AG04450 (cell line): ENCODE measurements at regions not wholly inside any gene's neighbourhood (a gene's known extent, or its start where the extent isn't known, plus 50 kb on each side); places are given as distances from the start of the nearest gene placed in this dataset.

ENCODE experiments used
- CTCF ChIA-PET: fragments of 300-600, 350-600 bp; formaldehyde crosslinking; extraction: SDS; loops from one replicate; lab custom pipeline; 2022; ENCODE audit warnings: antibody characterized with exemption, inconsistent platforms; lab: Charles Lee
- POLR2A ChIA-PET: fragments of 350-600 bp; formaldehyde crosslinking; extraction: SDS; loops from one replicate; lab custom pipeline; 2021; ENCODE audit warnings: antibody characterized with exemption, inconsistent platforms; lab: Yijun Ruan, JAX
- DNase-seq: peaks from one replicate; pipeline ENCODE4 v3.0.0-alpha.2; 2011; ENCODE audit warnings: low read depth, low spot score
- H3K27ac ChIP-seq: one replicate; pipeline ENCODE4 v1.5.1; 2012; ENCODE audit warnings: low read depth, low read length, control low read depth
- H3K27me3 ChIP-seq: one replicate; pipeline ENCODE4 v1.6.0; 2012; ENCODE audit warnings: low read length; ENCODE audit not compliant: control insufficient read depth, insufficient read depth
- H3K4me3 ChIP-seq: 2 replicates; pipeline ENCODE4 v1.5.1; 2011; ENCODE audit warnings: mild to moderate bottlenecking, low read depth, low read length, control low read depth
- H3K9me3 ChIP-seq: 2 replicates; pipeline ENCODE4 v1.5.1; 2012; ENCODE audit warnings: low read length; ENCODE audit not compliant: control insufficient read depth, insufficient read depth
- TF ChIP-seq, protein P1 (sequence below): IDR thresholded peaks from 2 replicates; pipeline ENCODE4 v1.5.1; 2011; ENCODE audit warnings: low read depth, low read length, control low read depth, inconsistent platforms

DNA sequence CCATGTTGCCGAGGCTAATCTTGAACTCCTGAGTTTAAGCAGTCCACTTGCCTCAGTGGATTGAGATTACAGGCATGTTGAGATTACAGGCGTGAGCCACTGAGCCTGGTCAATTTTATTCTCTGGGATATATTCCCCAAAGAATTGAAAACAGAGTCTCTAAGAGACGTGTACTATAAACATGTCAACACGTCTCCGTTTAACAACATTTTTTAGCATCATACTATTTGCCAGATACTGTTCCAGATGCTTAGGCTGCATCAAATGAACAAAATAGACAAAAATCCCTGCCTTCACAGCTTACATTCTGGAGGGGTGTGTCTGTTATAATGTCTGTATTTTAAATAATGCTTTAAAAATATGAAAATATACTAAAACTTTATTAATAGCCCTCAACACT, 54.1 kb upstream of the PRKG1 start:
- H3K4me3 ChIP-seq: no peak overlapping the region
- ChIA-PET CTCF (interaction anchor here (1.1 kb wide), 1 partner anchor 8 kb away, joined by 4 read pairs; no protein-coding TSS in a partner anchor), POLR2A (no interaction called here)
- DNase-seq: no peak
- no peaks in the 10 kb centered on the region for H3K9me3 ChIP-seq
- no peak overlapping the region for H3K27ac ChIP-seq
- TF ChIP-seq, protein P1, sequence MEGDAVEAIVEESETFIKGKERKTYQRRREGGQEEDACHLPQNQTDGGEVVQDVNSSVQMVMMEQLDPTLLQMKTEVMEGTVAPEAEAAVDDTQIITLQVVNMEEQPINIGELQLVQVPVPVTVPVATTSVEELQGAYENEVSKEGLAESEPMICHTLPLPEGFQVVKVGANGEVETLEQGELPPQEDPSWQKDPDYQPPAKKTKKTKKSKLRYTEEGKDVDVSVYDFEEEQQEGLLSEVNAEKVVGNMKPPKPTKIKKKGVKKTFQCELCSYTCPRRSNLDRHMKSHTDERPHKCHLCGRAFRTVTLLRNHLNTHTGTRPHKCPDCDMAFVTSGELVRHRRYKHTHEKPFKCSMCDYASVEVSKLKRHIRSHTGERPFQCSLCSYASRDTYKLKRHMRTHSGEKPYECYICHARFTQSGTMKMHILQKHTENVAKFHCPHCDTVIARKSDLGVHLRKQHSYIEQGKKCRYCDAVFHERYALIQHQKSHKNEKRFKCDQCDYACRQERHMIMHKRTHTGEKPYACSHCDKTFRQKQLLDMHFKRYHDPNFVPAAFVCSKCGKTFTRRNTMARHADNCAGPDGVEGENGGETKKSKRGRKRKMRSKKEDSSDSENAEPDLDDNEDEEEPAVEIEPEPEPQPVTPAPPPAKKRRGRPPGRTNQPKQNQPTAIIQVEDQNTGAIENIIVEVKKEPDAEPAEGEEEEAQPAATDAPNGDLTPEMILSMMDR: no peak
- H3K27me3 ChIP-seq: no peaks in the 10 kb centered on the region

DNA sequence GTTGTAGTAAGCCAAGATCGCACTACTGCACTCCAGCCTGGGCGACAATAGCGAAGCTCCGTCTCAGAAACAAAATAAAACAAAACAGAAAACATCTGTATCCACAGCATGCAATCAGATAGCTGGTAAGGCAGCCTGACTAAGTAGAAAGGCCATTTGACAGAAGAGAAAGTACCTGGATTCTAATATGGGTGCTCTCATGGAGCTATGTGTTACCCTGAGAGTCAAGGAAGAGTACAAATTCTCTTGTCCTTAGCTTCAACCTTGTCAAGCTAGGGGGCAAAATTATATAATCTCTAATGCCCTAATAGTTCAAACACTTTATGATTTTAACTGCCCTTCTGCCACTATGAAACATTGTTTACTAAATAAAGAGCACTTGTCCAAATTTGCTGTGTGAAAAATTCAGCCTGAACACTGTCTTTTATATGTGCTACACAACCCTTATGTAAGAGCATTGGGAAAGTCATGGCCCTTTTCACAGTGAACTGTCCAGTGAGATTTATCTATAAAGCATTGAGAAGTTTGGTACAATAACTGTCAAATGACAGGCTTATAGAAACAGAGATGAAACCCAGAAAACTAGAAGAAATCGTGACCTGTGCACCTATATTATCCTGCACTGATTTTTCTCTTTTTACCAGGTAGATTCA, 51.2 kb upstream of the PRKG1 start:
- H3K4me3 ChIP-seq: no peak overlapping the region
- DNase-seq: no peak
- TF ChIP-seq, protein P1: no peak
- no peak overlapping the region for H3K27ac ChIP-seq
- CTCF ChIA-PET: interaction anchor here (1.3 to 2.8 kb wide), 2 partner anchors 13 to 40 kb away, joined by 3 to 8 read pairs; no protein-coding TSS in a partner anchor
- H3K27me3 ChIP-seq: no peaks in the 10 kb centered on the region
- no peaks in the 10 kb centered on the region for H3K9me3 ChIP-seq
- POLR2A ChIA-PET: no interaction called here

DNA sequence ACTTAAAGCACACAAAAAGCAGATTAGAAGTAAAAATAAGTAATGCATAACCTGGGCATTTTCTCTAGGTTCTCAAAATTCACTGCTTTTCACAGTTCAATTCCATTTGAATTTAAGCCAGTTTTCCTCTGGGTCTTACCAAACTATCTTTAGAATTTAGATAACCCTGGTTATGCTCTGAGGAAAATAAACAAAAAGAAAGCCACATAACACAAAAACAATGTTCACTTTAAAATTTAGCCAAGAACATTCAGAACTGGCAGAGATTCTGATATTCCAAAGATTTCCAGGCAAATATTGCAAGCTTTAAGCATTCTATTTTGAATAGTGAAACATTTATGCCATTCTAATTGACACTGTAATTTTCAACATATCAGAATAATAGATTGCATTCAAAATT, 50.7 kb upstream of the PRKG1 start:
- ChIA-PET CTCF (interaction anchor here (1.3 to 2.8 kb wide), 2 partner anchors 13 to 40 kb away, joined by 3 to 8 read pairs; no protein-coding TSS in a partner anchor), POLR2A (no interaction called here)
- Histone ChIP-seq H3K4me3 (no peak overlapping the region), H3K27me3 (no peaks in the 10 kb centered on the region), H3K27ac (no peak overlapping the region), H3K9me3 (no peaks in the 10 kb centered on the region)
- TF ChIP-seq, protein P1: no peak
- DNase-seq: no peak
